D341Med (cell line): ENCODE measurements at regions not wholly inside any gene's neighbourhood (a gene's known extent, or its start where the extent isn't known, plus 50 kb on each side); places are given as distances from the start of the nearest gene placed in this dataset.
"Not testable (repeated sequence)": the region's sequence is repeated elsewhere in the genome, so short reads cannot be mapped to it uniquely, and the experiment has no call there.

Source experiments
- DNase-seq: peaks from one replicate; pipeline ENCODE4 v3.0.0; 2012; ENCODE audit warnings: low spot score

GRCh38 chr7:126001349-126001748 lies 1071.7 kb upstream of the POT1 start:
- no peak for DNase-seq

- no peak for DNase-seq
These were observed 1055.2 kb upstream of the POT1 start for GRCh38 chr7:125984795-125985194.

GRCh38 chr7:125971656-125972055 lies 1042.0 kb upstream of the POT1 start:
- DNase-seq: no peak

- no peak for DNase-seq
These were observed 1036.8 kb upstream of the POT1 start for GRCh38 chr7:125966278-125967048.

- no peak for DNase-seq
These were observed 1005.3 kb upstream of the POT1 start for GRCh38 chr7:125934955-125935354.

- DNase-seq: peak; percentile 28
These were observed 1004.9 kb upstream of the POT1 start for GRCh38 chr7:125934539-125934938.

- DNase-seq: no peak
These were observed 1001.2 kb upstream of the POT1 start for GRCh38 chr7:125930848-125931247.

GRCh38 chr7:125927556-125927955 lies 997.9 kb upstream of the POT1 start:
- DNase-seq: no peak

- no peak for DNase-seq
These were observed 997.0 kb upstream of the POT1 start for GRCh38 chr7:125926621-125927020.

GRCh38 chr7:125924037-125924436 lies 994.4 kb upstream of the POT1 start:
- no peak for DNase-seq

- not testable (repeated sequence) for DNase-seq
These were observed 985.8 kb upstream of the POT1 start for GRCh38 chr7:125915381-125915948.

- DNase-seq: no peak
These were observed 979.1 kb upstream of the POT1 start for GRCh38 chr7:125908711-125909110.

GRCh38 chr7:125899577-125899976 lies 970.0 kb upstream of the POT1 start:
- no peak for DNase-seq

- no peak for DNase-seq
These were observed 962.8 kb upstream of the POT1 start for GRCh38 chr7:125892434-125892833.

GRCh38 chr7:125878988-125879387 lies 949.4 kb upstream of the POT1 start:
- DNase-seq: no peak

GRCh38 chr7:125878235-125878956 lies 948.8 kb upstream of the POT1 start:
- no peak for DNase-seq

GRCh38 chr7:125877246-125877645 lies 947.6 kb upstream of the POT1 start:
- no peak for DNase-seq

GRCh38 chr7:125876431-125876830 lies 946.8 kb upstream of the POT1 start:
- no peak for DNase-seq

GRCh38 chr7:125871431-125871830 lies 941.8 kb upstream of the POT1 start:
- no peak for DNase-seq

- no peak for DNase-seq
These were observed 928.0 kb upstream of the POT1 start for GRCh38 chr7:125857606-125858005.

- no peak for DNase-seq
These were observed 918.5 kb upstream of the POT1 start for GRCh38 chr7:125848157-125848556.

GRCh38 chr7:125847692-125848091 lies 918.1 kb upstream of the POT1 start:
- DNase-seq: no peak

GRCh38 chr7:125847055-125847454 lies 917.4 kb upstream of the POT1 start:
- DNase-seq: no peak
